GM19467 (cell line): ENCODE measurements at regions not wholly inside any gene's neighbourhood (a gene's known extent, or its start where the extent isn't known, plus 50 kb on each side); places are given as distances from the start of the nearest gene placed in this dataset.
"Not testable (repeated sequence)": the region's sequence is repeated elsewhere in the genome, so short reads cannot be mapped to it uniquely, and the experiment has no call there.

ENCODE experiments used
- ATAC-seq: cut with Tn5 transposase; IDR thresholded peaks from one replicate; pipeline ENCODE4 v1.9.1; 2021; ENCODE audit warnings: mild to moderate bottlenecking, moderate library complexity; ENCODE audit not compliant: unreplicated experiment

- no peak for ATAC-seq
Observed at GRCh38 chr6:133046576-133046975, 194.6 kb upstream of the EYA4 start.

GRCh38 chr6:133047065-133047665 lies 194.0 kb upstream of the EYA4 start:
- no peak for ATAC-seq

DNA sequence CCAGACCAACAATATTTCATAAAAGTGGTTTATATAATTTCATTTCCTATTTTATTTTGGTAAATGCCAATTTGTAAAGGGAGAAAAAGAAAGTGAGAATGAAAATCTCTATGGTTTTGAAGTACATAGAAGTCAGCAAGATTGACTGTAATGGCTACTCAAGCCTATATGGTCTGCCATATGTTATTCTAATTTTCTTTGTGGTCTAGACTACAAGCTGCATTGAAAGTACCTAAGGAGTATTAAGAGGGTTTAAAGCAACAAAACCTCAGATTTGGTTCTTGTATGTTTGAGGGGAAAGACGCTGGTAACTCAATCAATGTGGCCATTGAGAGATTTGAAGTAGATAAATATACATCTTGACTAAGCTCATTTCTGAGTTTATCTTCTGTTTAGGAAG lies 193.5 kb upstream of the EYA4 start:
- ATAC-seq = no peak

- ATAC-seq = no peak
Observed at GRCh38 chr6:133051240-133051639, 189.9 kb upstream of the EYA4 start.

DNA sequence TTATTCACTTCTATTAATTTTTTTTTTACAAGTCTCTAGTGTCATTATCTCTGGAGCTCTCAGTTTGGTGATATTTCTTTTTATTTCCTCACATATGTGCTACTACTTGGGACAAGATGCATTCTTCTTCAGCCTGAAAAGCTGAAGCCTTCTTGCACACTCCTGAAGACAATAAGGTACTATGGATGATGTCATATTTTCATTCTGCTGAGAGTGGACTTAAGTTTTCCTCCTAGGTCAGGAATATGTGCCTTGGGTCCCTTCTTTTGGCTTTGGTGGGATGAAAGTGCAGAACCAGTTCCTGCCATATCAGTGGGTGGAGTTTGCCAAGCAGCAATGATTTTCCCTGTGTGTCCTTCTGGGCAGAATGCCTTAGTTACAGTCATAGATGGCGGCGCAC lies 188.7 kb upstream of the EYA4 start:
- no peak for ATAC-seq

- no peak for ATAC-seq
Observed at GRCh38 chr6:133055441-133055966, 185.7 kb upstream of the EYA4 start.

- ATAC-seq = no peak
Observed at GRCh38 chr6:133057352-133057751, 183.8 kb upstream of the EYA4 start.

DNA sequence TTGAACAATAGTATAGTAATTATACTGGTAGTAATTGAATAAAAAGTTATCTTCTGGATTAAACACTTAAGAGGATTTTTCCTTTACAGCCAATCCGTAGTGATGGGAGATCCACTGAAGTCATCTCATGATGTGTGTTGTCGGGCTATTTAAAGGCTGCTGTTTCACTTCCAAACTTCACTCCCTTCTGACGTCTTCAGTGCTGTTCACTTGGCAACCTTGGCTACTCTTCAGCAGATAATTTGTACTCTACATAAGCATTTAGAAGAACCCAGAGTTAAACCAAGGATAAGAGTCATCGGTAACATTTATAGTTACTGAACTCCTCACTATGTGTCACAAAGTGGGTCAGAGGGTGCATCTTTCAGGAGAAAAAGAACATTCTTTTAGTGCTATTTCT lies 179.1 kb upstream of the EYA4 start:
- no peak for ATAC-seq

DNA sequence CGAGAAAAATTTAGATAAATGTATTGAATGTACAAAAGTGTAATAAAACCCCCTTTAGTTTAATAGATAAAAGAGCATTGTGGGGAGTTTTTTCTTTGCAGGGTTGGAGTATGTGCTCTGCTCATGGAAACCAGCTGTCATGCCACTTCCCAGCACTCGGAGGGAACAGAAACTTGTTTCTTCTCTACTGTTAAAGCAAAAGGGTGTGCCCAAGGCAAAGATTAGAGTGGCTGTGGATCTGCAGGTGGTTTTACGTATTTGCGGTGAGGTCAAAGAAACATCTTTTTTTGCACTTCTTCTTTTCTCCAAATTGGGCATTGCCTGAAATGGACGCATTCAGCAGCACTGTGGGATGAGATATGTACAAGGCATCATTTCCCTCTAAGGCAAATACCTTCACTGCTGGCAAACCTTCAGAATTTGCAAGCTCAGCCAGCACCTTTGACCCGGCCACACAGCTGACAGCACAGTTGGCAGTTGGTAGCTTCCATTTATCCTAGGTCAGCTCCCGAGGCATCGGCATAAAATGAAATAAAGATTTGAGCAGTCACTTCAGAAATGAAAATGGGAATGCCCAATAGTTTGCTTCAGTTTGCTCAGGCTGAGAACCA lies 178.4 kb upstream of the EYA4 start:
- ATAC-seq = no peak

DNA sequence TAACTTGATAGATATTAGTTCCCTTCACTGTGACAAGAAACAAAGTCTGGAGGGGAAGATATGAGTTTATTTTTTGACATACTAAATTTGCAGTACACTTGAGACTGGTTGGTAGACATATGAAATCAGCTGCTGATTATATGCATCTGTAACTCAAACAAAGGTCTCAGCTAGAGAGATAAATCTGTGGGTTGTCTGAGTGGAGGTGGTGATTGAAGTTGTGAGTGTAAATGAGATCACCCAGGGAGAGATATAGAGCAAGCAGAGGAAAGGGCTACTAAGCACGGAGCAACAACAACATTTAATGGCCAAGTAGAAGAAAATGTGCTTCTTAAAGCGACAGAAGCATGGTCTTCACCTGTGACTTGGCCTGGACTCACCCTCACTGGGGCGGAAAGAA lies 173.2 kb upstream of the EYA4 start:
- no peak for ATAC-seq

GRCh38 chr6:133070410-133071043 lies 170.6 kb upstream of the EYA4 start:
- no peak for ATAC-seq

DNA sequence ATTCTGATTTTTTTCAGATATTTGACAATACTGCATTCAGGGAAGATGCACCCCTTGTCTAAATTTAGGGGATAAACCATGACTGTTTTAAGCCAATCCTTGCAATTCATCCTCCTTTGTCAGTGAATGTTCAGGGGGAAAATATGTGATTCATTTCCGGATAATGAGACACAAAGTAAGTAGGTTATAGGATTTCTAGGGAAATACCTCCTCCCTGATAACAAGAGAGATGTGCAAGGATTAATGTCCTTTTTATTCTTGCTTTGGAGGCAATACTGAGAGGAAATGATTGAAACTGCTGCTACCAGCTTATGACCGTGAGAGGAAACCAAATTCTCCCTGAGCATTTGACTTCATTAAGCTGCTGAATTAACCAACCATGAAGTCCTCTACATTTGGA lies 161.3 kb upstream of the EYA4 start:
- ATAC-seq = no peak

GRCh38 chr6:133083248-133083967 lies 157.7 kb upstream of the EYA4 start:
- ATAC-seq = no peak

DNA sequence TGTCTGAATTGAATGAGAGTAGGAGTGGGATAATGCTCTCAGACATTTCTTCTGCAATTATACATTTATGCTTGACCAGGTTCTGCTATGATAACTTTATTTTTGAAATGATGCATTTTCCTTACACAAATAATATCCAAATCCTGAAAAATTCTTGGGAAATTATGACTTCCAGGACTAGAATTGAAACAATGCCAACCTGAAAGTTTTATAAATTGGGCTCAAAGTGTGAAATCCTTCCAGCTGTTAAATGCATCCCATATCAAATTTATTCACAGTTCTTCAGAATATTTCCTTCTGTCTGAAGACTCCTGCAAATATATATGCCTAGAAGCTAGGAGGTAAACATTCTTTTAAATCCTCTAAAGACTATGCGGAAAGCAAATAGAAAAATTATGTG lies 155.7 kb upstream of the EYA4 start:
- no peak for ATAC-seq

- ATAC-seq = no peak
Observed at GRCh38 chr6:133085896-133086295, 155.3 kb upstream of the EYA4 start.

DNA sequence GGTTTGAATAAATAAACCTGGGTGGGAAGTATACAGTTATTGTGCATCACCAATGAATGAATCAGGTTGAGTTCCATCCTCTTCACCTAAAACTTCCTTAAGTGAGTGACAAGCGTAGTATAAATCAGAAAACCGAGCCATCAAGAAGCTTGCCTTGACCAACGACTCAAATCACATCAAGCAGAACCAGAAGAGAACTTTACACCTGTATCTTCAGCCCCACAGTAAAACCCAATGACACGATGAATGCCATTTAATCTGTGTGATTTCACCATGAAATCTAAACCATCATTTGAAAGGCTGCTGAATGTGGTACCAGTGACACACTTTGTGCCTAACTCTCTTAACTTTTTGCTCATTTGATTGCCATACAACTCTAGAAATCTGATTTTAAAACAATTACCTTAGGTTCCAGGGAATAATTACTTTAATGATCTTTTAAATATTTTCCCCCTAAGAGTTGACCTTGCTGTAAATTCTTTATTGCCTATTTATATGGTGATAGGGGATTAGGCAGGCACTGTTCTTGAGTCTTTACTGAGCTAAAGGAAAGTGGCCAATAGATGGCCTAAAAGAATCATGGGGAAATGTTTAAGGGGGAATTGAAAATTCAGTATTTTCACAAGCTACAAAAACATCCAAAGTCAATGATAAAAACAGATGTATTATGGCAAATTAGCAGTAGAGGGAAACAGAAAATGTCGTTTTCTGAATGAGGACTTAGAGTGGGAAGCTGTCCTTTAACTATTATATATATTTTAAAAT lies 152.0 kb upstream of the EYA4 start:
- ATAC-seq = no peak

- ATAC-seq = no peak
Observed at GRCh38 chr6:133092199-133092598, 149.0 kb upstream of the EYA4 start.

- ATAC-seq = no peak
Observed at GRCh38 chr6:133092771-133093170, 148.4 kb upstream of the EYA4 start.

GRCh38 chr6:133093211-133093610 lies 147.9 kb upstream of the EYA4 start:
- ATAC-seq = not testable (repeated sequence)

- ATAC-seq = no peak
Observed at GRCh38 chr6:133093956-133094355, 147.2 kb upstream of the EYA4 start.

DNA sequence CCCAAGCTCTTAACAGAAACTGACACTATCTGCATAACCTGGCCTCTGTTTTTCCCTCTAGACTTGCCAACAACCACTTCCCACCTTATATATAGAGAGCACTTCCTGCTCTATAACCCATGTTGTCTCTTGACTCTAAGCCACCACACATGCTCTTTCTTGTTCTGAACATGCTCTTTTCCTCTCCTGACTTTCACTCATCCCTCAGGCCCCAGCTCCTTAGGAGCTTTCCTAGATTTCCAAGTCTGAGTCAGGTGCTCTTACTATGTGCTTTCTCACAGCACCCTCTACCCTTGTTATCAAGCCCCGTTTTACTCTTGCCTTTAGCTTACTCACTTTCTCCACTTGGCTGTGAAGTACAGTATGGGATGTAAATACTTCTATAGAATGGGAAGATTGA lies 143.9 kb upstream of the EYA4 start:
- ATAC-seq = no peak
